HG03097 (cell line): ENCODE measurements at regions not wholly inside any gene's neighbourhood (a gene's known extent, or its start where the extent isn't known, plus 50 kb on each side); places are given as distances from the start of the nearest gene placed in this dataset.

Experiments used
- ATAC-seq: cut with Tn5 transposase; IDR thresholded peaks from one replicate; pipeline ENCODE4 v1.9.1; 2021; ENCODE audit not compliant: unreplicated experiment, low FRiP score

GRCh38 chr10:78381107-78381506 is 347.4 kb downstream of the RPS24 start:
- ATAC-seq: no peak

- ATAC-seq: no peak
These were observed 348.4 kb downstream of the RPS24 start for GRCh38 chr10:78382047-78382446.

- no peak for ATAC-seq
These were observed 349.1 kb downstream of the RPS24 start for GRCh38 chr10:78382772-78383171.

GRCh38 chr10:78383378-78384048 is 349.9 kb downstream of the RPS24 start:
- no peak for ATAC-seq

GRCh38 chr10:78384049-78384431 is 350.4 kb downstream of the RPS24 start:
- no peak for ATAC-seq

GRCh38 chr10:78385599-78385998 is 351.9 kb downstream of the RPS24 start:
- no peak for ATAC-seq

- no peak for ATAC-seq
These were observed 352.8 kb downstream of the RPS24 start for GRCh38 chr10:78386509-78386908.

GRCh38 chr10:78388331-78389050 is 354.8 kb downstream of the RPS24 start:
- no peak for ATAC-seq

- no peak for ATAC-seq
These were observed 355.8 kb downstream of the RPS24 start for GRCh38 chr10:78389419-78389818.

- ATAC-seq: no peak
These were observed 356.4 kb downstream of the RPS24 start for GRCh38 chr10:78390051-78390450.

- no peak for ATAC-seq
These were observed 357.2 kb downstream of the RPS24 start for GRCh38 chr10:78390817-78391216.

GRCh38 chr10:78391585-78391984 is 357.9 kb downstream of the RPS24 start:
- no peak for ATAC-seq

- no peak for ATAC-seq
These were observed 358.5 kb downstream of the RPS24 start for GRCh38 chr10:78392197-78392596.

GRCh38 chr10:78393094-78393493 is 359.4 kb downstream of the RPS24 start:
- ATAC-seq: no peak

- no peak for ATAC-seq
These were observed 360.4 kb downstream of the RPS24 start for GRCh38 chr10:78394047-78394446.

GRCh38 chr10:78395162-78395561 is 361.5 kb downstream of the RPS24 start:
- ATAC-seq: no peak

GRCh38 chr10:78396754-78397153 is 363.1 kb downstream of the RPS24 start:
- ATAC-seq: no peak

GRCh38 chr10:78397786-78398185 is 364.1 kb downstream of the RPS24 start:
- ATAC-seq: no peak

GRCh38 chr10:78398382-78398781 is 364.7 kb downstream of the RPS24 start:
- no peak for ATAC-seq

- no peak for ATAC-seq
These were observed 368.1 kb downstream of the RPS24 start for GRCh38 chr10:78401624-78402367.

GRCh38 chr10:78402591-78402990 is 368.9 kb downstream of the RPS24 start:
- no peak for ATAC-seq

- ATAC-seq: no peak
These were observed 370.1 kb downstream of the RPS24 start for GRCh38 chr10:78403781-78404180.
